ENCODE measurements at regions not wholly inside any gene's neighbourhood (a gene's known extent, or its start where the extent isn't known, plus 50 kb on each side); places are given as distances from the start of the nearest gene placed in this dataset.

GRCh38 chr14:27223906-27224305 lies 626.1 kb upstream of the NOVA1 start:
- no peak overlapping the region for H3K27ac ChIP-seq (ENCODE audit: poor library complexity, severe bottlenecking)
- no peak for ATAC-seq (ENCODE audit: low read depth)
- H3K27me3 ChIP-seq (ENCODE audit: insufficient read depth, poor library complexity, severe bottlenecking): peaks cover 30% of the 10 kb centered on the region
- no peak for DNase-seq (ENCODE audit: low spot score)
- no peak for TF ChIP-seq CTCF (IDR thresholded peaks at IDR 0.05; ENCODE audit: poor library complexity, severe bottlenecking)
- H3K4me1 ChIP-seq (ENCODE audit: insufficient read depth, poor library complexity, severe bottlenecking): no peaks in the 10 kb centered on the region
- no peaks in the 10 kb centered on the region for H3K9me3 ChIP-seq (ENCODE audit: severe bottlenecking)
- no peak overlapping the region for H3K4me3 ChIP-seq (ENCODE audit: severe bottlenecking)
- no peaks in the 10 kb centered on the region for H3K36me3 ChIP-seq (ENCODE audit: low read depth)

GRCh38 chr14:27228053-27228452 lies 630.2 kb upstream of the NOVA1 start:
- no peak overlapping the region for H3K4me3 ChIP-seq (ENCODE audit: severe bottlenecking)
- no peak for TF ChIP-seq CTCF (IDR thresholded peaks at IDR 0.05; ENCODE audit: poor library complexity, severe bottlenecking)
- no peaks in the 10 kb centered on the region for H3K4me1 ChIP-seq (ENCODE audit: insufficient read depth, poor library complexity, severe bottlenecking)
- no peaks in the 10 kb centered on the region for H3K9me3 ChIP-seq (ENCODE audit: severe bottlenecking)
- peaks cover 41% of the 10 kb centered on the region for H3K27me3 ChIP-seq (ENCODE audit: insufficient read depth, poor library complexity, severe bottlenecking)
- H3K36me3 ChIP-seq (ENCODE audit: low read depth): no peaks in the 10 kb centered on the region
- no peak for DNase-seq (ENCODE audit: low spot score)
- peak; percentile 70 for ATAC-seq (ENCODE audit: low read depth)
- no peak overlapping the region for H3K27ac ChIP-seq (ENCODE audit: poor library complexity, severe bottlenecking)

GRCh38 chr14:27234331-27234730 lies 636.5 kb upstream of the NOVA1 start:
- Histone ChIP-seq H3K4me1 (ENCODE audit: insufficient read depth, poor library complexity, severe bottlenecking) (no peaks in the 10 kb centered on the region), H3K9me3 (ENCODE audit: severe bottlenecking) (no peaks in the 10 kb centered on the region), H3K27me3 (ENCODE audit: insufficient read depth, poor library complexity, severe bottlenecking) (peaks cover 8% of the 10 kb centered on the region), H3K36me3 (ENCODE audit: low read depth) (no peaks in the 10 kb centered on the region), H3K4me3 (ENCODE audit: severe bottlenecking) (no peak overlapping the region), H3K27ac (ENCODE audit: poor library complexity, severe bottlenecking) (no peak overlapping the region)
- no peak for TF ChIP-seq CTCF (IDR thresholded peaks at IDR 0.05; ENCODE audit: poor library complexity, severe bottlenecking)
- DNase-seq (ENCODE audit: low spot score) (no peak), ATAC-seq (ENCODE audit: low read depth) (no peak)

GRCh38 chr14:27236601-27237000 lies 638.8 kb upstream of the NOVA1 start:
- no peaks in the 10 kb centered on the region for H3K9me3 ChIP-seq (ENCODE audit: severe bottlenecking)
- no peaks in the 10 kb centered on the region for H3K36me3 ChIP-seq (ENCODE audit: low read depth)
- no peaks in the 10 kb centered on the region for H3K4me1 ChIP-seq (ENCODE audit: insufficient read depth, poor library complexity, severe bottlenecking)
- H3K4me3 ChIP-seq (ENCODE audit: severe bottlenecking): no peak overlapping the region
- DNase-seq (ENCODE audit: low spot score): no peak
- H3K27me3 ChIP-seq (ENCODE audit: insufficient read depth, poor library complexity, severe bottlenecking): no peaks in the 10 kb centered on the region
- ATAC-seq (ENCODE audit: low read depth): no peak
- no peak for TF ChIP-seq CTCF (IDR thresholded peaks at IDR 0.05; ENCODE audit: poor library complexity, severe bottlenecking)
- H3K27ac ChIP-seq (ENCODE audit: poor library complexity, severe bottlenecking): no peak overlapping the region

GRCh38 chr14:27242874-27243273 lies 645.0 kb upstream of the NOVA1 start:
- H3K4me3 ChIP-seq (ENCODE audit: severe bottlenecking): no peak overlapping the region
- H3K27ac ChIP-seq (ENCODE audit: poor library complexity, severe bottlenecking): peak overlapping the region; percentile 78
- H3K36me3 ChIP-seq (ENCODE audit: low read depth): no peaks in the 10 kb centered on the region
- no peaks in the 10 kb centered on the region for H3K9me3 ChIP-seq (ENCODE audit: severe bottlenecking)
- no peak for TF ChIP-seq CTCF (IDR thresholded peaks at IDR 0.05; ENCODE audit: poor library complexity, severe bottlenecking)
- no peaks in the 10 kb centered on the region for H3K27me3 ChIP-seq (ENCODE audit: insufficient read depth, poor library complexity, severe bottlenecking)
- peaks cover 22% of the 10 kb centered on the region for H3K4me1 ChIP-seq (ENCODE audit: insufficient read depth, poor library complexity, severe bottlenecking)
- DNase-seq (ENCODE audit: low spot score): no peak
- peak; percentile 65 for ATAC-seq (ENCODE audit: low read depth)
